Gastrocnemius medialis (tissue), 4 donors: ENCODE measurements at regions not wholly inside any gene's neighbourhood (a gene's known extent, or its start where the extent isn't known, plus 50 kb on each side); places are given as distances from the start of the nearest gene placed in this dataset.

ENCODE experiments used
- POLR2A ChIP-seq, 2 donors: fragments of 450-650 bp; IDR thresholded peaks; one replicate each; pipeline ENCODE4 v1.6.1; 2017; ENCODE audit warnings: antibody characterized with exemption in 2 of 2, mild to moderate bottlenecking in 2 of 2, moderate library complexity in 2 of 2
- TF ChIP-seq, protein P1 (sequence below), 5 experiments: fragments of 450-650 bp in 3 of 5; fragments of 200-600 bp in 2 of 5; sonication (generic) in 2 of 5; IDR thresholded peaks in 4 of 5; conservative IDR thresholded peaks in 1 of 5; 1 replicate in 4 of 5; 2 replicates in 1 of 5; pipeline ENCODE4 v1.5.1; 2016 to 2019; ENCODE audit warnings: antibody characterized with exemption in 5 of 5, mild to moderate bottlenecking in 3 of 5, moderate library complexity in 3 of 5

DNA sequence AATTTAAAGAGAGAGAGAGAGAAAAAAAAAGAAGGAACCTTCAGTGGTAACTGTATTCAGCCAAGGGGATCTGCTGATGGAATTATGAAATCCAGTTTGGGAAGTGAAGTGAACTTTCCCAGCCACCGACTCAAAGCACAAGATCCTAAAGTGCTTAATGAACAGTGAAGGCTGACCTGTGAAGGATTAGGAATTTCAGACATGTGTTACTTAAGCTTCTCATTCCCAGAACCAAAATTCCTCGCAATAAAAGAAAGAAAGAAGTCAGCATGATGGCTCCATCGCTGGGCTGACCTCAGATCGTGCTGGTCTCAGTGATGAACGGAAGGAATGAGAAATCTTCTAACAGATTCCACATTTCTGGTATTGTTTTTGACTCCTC is 135.2 kb downstream of the ARSF start:
- TF ChIP-seq, protein P1, sequence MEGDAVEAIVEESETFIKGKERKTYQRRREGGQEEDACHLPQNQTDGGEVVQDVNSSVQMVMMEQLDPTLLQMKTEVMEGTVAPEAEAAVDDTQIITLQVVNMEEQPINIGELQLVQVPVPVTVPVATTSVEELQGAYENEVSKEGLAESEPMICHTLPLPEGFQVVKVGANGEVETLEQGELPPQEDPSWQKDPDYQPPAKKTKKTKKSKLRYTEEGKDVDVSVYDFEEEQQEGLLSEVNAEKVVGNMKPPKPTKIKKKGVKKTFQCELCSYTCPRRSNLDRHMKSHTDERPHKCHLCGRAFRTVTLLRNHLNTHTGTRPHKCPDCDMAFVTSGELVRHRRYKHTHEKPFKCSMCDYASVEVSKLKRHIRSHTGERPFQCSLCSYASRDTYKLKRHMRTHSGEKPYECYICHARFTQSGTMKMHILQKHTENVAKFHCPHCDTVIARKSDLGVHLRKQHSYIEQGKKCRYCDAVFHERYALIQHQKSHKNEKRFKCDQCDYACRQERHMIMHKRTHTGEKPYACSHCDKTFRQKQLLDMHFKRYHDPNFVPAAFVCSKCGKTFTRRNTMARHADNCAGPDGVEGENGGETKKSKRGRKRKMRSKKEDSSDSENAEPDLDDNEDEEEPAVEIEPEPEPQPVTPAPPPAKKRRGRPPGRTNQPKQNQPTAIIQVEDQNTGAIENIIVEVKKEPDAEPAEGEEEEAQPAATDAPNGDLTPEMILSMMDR (IDR thresholded peaks at IDR 0.05 in 4 of 5, conservative IDR thresholded peaks at IDR 0.05 in 1 of 5) = no peak
- TF ChIP-seq POLR2A (IDR thresholded peaks at IDR 0.05) = no peak
